OCI-LY7 (cell line): ENCODE measurements at regions not wholly inside any gene's neighbourhood (a gene's known extent, or its start where the extent isn't known, plus 50 kb on each side); places are given as distances from the start of the nearest gene placed in this dataset.

ENCODE experiments used
- CTCF ChIP-seq: fragments of 200-600 bp; sonication (generic); conservative IDR thresholded peaks from 2 replicates; pipeline ENCODE4 v1.5.1; 2014; ENCODE audit warnings: mild to moderate bottlenecking, antibody characterized with exemption, low read length, moderate library complexity, mixed read lengths
- EZH2phosphoT487 ChIP-seq: fragments of 200-600 bp; sonication (generic); IDR thresholded peaks from 2 replicates; pipeline ENCODE4 v1.6.1; 2018; ENCODE audit warnings: low read depth, borderline replicate concordance, mild to moderate bottlenecking, mixed run types, antibody characterized with exemption, low read length, moderate library complexity, mixed read lengths

DNA sequence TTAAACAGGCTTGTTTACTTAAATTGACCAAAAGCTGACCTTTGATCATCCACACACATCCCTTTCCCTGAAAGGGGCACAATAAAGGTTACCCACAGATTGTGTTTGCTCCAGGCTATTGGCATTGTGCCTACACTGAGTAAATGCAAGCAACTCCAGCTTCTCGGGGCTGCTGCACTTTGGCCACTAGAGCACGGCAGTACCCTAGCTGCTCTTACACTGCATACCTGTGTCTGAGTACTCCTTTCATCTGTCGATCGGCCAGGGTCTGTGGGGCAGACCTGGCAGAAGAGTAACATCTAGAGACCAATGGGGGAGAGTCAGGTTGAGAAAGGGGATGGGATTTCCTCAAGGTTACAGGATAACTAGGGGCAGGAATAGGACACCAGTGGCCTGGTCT is 281.9 kb upstream of the NMUR2 start:
- TF ChIP-seq CTCF (no peak), EZH2phosphoT487 (no peak)
